Loucy (cell line): ENCODE measurements at regions not wholly inside any gene's neighbourhood (a gene's known extent, or its start where the extent isn't known, plus 50 kb on each side); places are given as distances from the start of the nearest gene placed in this dataset.

Experiments
- H2AFZ ChIP-seq: fragments of 200-600 bp; sonication (generic); 2 replicates; pipeline ENCODE4 v1.6.0; 2016; ENCODE audit warnings: antibody characterized with exemption, mild to moderate bottlenecking, low read length, moderate library complexity
- H3F3A ChIP-seq: fragments of 200-600 bp; 2 replicates; pipeline ENCODE4 v1.6.0; 2016; ENCODE audit warnings: antibody characterized with exemption, low read depth, mild to moderate bottlenecking
- H3K27me3 ChIP-seq: fragments of 200-600 bp; sonication (generic); 2 replicates; pipeline ENCODE4 v1.6.1; 2014; ENCODE audit warnings: low read length, mild to moderate bottlenecking; ENCODE audit not compliant: insufficient read depth, poor library complexity, severe bottlenecking
- H3K36me3 ChIP-seq: fragments of 200-600 bp; sonication (generic); 2 replicates; pipeline ENCODE4 v1.6.1; 2016; ENCODE audit warnings: low read length; ENCODE audit not compliant: insufficient read depth
- H3K4me1 ChIP-seq: fragments of 200-600 bp; sonication (generic); 2 replicates; pipeline ENCODE4 v1.5.1; 2014; ENCODE audit warnings: low read length, mild to moderate bottlenecking; ENCODE audit not compliant: insufficient read depth, poor library complexity, severe bottlenecking
- H3K4me2 ChIP-seq: fragments of 200-600 bp; sonication (generic); 2 replicates; pipeline ENCODE4 v1.6.0; 2014; ENCODE audit warnings: antibody characterized with exemption, low read length, low read depth, mild to moderate bottlenecking; ENCODE audit not compliant: poor library complexity, severe bottlenecking
- H3K4me3 ChIP-seq: fragments of 200-600 bp; sonication (generic); 2 replicates; pipeline ENCODE4 v1.5.1; 2014; ENCODE audit warnings: low read length, mild to moderate bottlenecking, mixed read lengths; ENCODE audit not compliant: poor library complexity, severe bottlenecking
- H3K79me2 ChIP-seq: fragments of 200-600 bp; sonication (generic); 2 replicates; pipeline ENCODE4 v1.6.1; 2014; ENCODE audit warnings: low read length; ENCODE audit not compliant: insufficient read depth
- H3K9ac ChIP-seq: fragments of 200-600 bp; sonication (generic); 2 replicates; pipeline ENCODE4 v1.6.0; 2014; ENCODE audit warnings: mild to moderate bottlenecking, low read depth, low read length, moderate library complexity; ENCODE audit not compliant: poor library complexity, severe bottlenecking
- H3K9me2 ChIP-seq: fragments of 200-600 bp; sonication (generic); replicated peaks from 2 replicates; pipeline ENCODE4 v1.6.1; 2016; ENCODE audit warnings: low read depth, low read length, mixed read lengths
- H3K9me3 ChIP-seq: fragments of 200-600 bp; sonication (generic); 2 replicates; pipeline ENCODE4 v1.6.1; 2014; ENCODE audit warnings: mild to moderate bottlenecking, antibody characterized with exemption, low read length, low read depth; ENCODE audit not compliant: insufficient read depth
- H4K20me1 ChIP-seq: fragments of 200-600 bp; sonication (generic); 2 replicates; pipeline ENCODE4 v1.6.0; 2014; ENCODE audit warnings: antibody characterized with exemption, low read length, mild to moderate bottlenecking; ENCODE audit not compliant: insufficient read depth, poor library complexity, severe bottlenecking
- EZH2phosphoT487 ChIP-seq: fragments of 200-600 bp; IDR thresholded peaks from 2 replicates; pipeline ENCODE4 v1.6.1; 2018; ENCODE audit warnings: antibody characterized with exemption, mild to moderate bottlenecking, moderate library complexity, borderline replicate concordance
- TF ChIP-seq, protein P1 (sequence below): fragments of 200-600 bp; sonication (generic); conservative IDR thresholded peaks from 2 replicates; pipeline ENCODE4 v1.5.1; 2014; ENCODE audit warnings: mild to moderate bottlenecking, antibody characterized with exemption, low read length

DNA sequence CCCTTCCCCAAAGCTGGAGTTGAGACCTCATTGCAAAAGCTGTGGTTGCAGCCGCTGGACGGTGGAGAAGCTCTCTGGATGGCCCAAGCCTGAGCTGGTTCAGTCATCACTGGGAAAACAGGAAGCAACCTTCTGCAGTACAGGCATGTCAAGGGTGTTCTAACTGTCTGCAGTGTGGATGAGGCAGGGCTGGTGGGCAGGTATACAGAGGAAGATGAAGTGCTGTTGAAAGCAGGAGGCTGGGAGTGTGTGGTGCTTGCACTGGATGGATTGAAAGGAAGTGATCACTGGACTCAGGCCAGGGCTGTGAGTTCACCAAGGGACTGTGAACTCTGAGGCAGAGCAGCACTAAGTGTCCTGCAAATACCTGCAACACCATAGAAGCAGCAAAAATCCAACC is 89.0 kb upstream of the NOX3 start:
- Histone ChIP-seq H3K4me3 (no peak overlapping the region), H3K27me3 (no peaks in the 10 kb centered on the region), H3K36me3 (no peaks in the 10 kb centered on the region), H3K4me2 (no peak overlapping the region), H3K9me2 (no peaks in the 10 kb centered on the region), H3F3A (no peaks in the 10 kb centered on the region), H4K20me1 (no peaks in the 10 kb centered on the region), H3K79me2 (no peaks in the 10 kb centered on the region), H3K9ac (no peak overlapping the region), H3K4me1 (peaks cover 13% of the 10 kb centered on the region), H2AFZ (0 out of 2 replicates have a peak overlapping the region, but pooled peaks have one; percentile 4), H3K9me3 (no peaks in the 10 kb centered on the region)
- TF ChIP-seq, protein P1, sequence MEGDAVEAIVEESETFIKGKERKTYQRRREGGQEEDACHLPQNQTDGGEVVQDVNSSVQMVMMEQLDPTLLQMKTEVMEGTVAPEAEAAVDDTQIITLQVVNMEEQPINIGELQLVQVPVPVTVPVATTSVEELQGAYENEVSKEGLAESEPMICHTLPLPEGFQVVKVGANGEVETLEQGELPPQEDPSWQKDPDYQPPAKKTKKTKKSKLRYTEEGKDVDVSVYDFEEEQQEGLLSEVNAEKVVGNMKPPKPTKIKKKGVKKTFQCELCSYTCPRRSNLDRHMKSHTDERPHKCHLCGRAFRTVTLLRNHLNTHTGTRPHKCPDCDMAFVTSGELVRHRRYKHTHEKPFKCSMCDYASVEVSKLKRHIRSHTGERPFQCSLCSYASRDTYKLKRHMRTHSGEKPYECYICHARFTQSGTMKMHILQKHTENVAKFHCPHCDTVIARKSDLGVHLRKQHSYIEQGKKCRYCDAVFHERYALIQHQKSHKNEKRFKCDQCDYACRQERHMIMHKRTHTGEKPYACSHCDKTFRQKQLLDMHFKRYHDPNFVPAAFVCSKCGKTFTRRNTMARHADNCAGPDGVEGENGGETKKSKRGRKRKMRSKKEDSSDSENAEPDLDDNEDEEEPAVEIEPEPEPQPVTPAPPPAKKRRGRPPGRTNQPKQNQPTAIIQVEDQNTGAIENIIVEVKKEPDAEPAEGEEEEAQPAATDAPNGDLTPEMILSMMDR, result no peak
- TF ChIP-seq EZH2phosphoT487, result no peak

DNA sequence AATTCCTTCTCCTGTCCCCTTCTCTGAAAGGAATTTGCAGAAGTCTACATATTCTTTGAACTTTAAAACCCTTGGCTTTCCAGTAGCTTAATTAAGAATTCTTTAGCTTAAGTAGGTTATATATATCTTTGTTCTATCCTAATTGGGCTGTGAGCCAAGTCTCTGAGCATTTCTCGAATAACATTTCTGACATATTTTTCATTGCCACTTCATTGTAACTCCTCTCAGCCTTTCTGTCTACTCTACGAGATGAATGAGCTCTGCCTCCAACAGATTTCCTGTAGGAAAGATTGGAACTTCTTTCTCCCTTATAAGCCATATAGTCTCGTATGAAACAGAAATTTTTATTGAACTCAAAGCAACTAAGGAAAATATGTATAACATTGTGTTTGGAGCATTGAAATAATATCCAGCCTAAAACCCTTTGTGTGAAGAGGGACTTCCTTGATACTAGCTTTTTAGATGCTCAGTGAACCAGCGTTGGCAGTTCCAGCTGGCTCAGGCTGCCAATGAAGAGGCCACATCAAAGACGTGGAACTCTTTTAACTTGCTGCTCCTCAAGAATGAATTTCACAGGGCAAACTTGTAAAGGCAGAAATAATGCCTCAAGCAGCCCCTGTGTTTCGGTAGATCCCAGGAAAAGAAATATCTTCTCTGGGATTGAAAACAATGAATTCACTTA is 87.7 kb upstream of the NOX3 start:
- H2AFZ ChIP-seq, result 0 out of 2 replicates have a peak overlapping the region, but pooled peaks have one; percentile 0
- no peaks in the 10 kb centered on the region for H4K20me1 ChIP-seq
- H3K27me3 ChIP-seq, result no peaks in the 10 kb centered on the region
- H3K4me1 ChIP-seq, result peaks cover 13% of the 10 kb centered on the region
- TF ChIP-seq EZH2phosphoT487, result no peak
- TF ChIP-seq, protein P1, result no peak
- H3F3A ChIP-seq, result no peaks in the 10 kb centered on the region
- H3K9me2 ChIP-seq, result no peaks in the 10 kb centered on the region
- no peaks in the 10 kb centered on the region for H3K9me3 ChIP-seq
- H3K79me2 ChIP-seq, result no peaks in the 10 kb centered on the region
- no peaks in the 10 kb centered on the region for H3K36me3 ChIP-seq
- H3K4me3 ChIP-seq, result no peak overlapping the region
- H3K9ac ChIP-seq, result no peak overlapping the region
- peak overlapping the region; percentile 20 for H3K4me2 ChIP-seq

DNA sequence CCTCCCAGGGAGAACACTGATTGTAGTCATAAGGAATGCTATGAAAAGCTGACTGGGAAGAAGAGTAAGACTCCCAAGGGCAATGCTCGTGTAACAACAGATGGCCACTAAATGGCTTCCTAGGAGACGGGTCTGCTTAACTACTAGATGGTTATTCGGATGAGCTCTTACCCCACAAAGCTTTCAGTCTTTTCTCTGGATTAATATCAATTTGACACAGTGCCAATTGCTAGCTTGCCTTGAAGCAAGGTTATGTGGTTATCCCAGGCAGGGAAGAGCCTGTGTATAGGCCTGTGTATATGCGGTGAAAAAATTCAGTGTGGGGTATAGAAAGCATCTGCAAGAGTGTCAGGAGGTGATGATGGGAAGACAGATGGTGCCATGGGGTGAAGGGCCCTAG is 86.4 kb upstream of the NOX3 start:
- no peak overlapping the region for H3K4me3 ChIP-seq
- H3K9me2 ChIP-seq, result no peaks in the 10 kb centered on the region
- no peak overlapping the region for H2AFZ ChIP-seq
- no peaks in the 10 kb centered on the region for H3K79me2 ChIP-seq
- H3F3A ChIP-seq, result no peaks in the 10 kb centered on the region
- TF ChIP-seq, protein P1, result no peak
- no peak for TF ChIP-seq EZH2phosphoT487
- H3K4me1 ChIP-seq, result peaks cover 13% of the 10 kb centered on the region
- no peaks in the 10 kb centered on the region for H3K36me3 ChIP-seq
- no peaks in the 10 kb centered on the region for H3K9me3 ChIP-seq
- no peak overlapping the region for H3K4me2 ChIP-seq
- H3K9ac ChIP-seq, result no peak overlapping the region
- no peaks in the 10 kb centered on the region for H4K20me1 ChIP-seq
- H3K27me3 ChIP-seq, result no peaks in the 10 kb centered on the region
